Activated B cell treated with CpG ODN at 0.5 μM for 24 hours (primary cell): ENCODE measurements at regions not wholly inside any gene's neighbourhood (a gene's known extent, or its start where the extent isn't known, plus 50 kb on each side); places are given as distances from the start of the nearest gene placed in this dataset.

Experiments
- ATAC-seq: fragments of 200-7000 bp; cut with Tn5 transposase; one replicate; pipeline ENCODE4 v1.10.0; 2021; ENCODE audit warnings: low read depth, mild to moderate bottlenecking, moderate library complexity
- CTCF ChIA-PET: fragments of 350-600 bp; sonication (Branson Sonifier 250); formaldehyde crosslinking; loops from one replicate; lab custom pipeline; 2021; ENCODE audit warnings: antibody characterized with exemption; lab: Charles Lee
- POLR2A ChIA-PET: fragments of 350-600 bp; sonication (Branson Sonifier 250); formaldehyde crosslinking; loops from one replicate; lab custom pipeline; 2021; ENCODE audit warnings: antibody characterized with exemption; lab: Charles Lee
- DNase-seq: peaks from one replicate; pipeline ENCODE4 v3.0.0; 2022
- H3K27ac Mint-ChIP-seq: one replicate; pipeline ENCODE4 v1.8.0; 2020; ENCODE audit warnings: mixed read lengths
- H3K27me3 Mint-ChIP-seq: one replicate; pipeline ENCODE4 v1.8.0; 2021; ENCODE audit warnings: mixed read lengths
- H3K36me3 Mint-ChIP-seq: one replicate; pipeline ENCODE4 v1.8.0; 2021; ENCODE audit warnings: low read depth, mixed read lengths
- H3K4me1 Mint-ChIP-seq: one replicate; pipeline ENCODE4 v1.8.0; 2021; ENCODE audit warnings: mixed read lengths
- H3K4me3 Mint-ChIP-seq: one replicate; pipeline ENCODE4 v1.8.0; 2020; ENCODE audit warnings: mild to moderate bottlenecking, mixed read lengths
- H3K9me3 Mint-ChIP-seq: one replicate; pipeline ENCODE4 v1.8.0; 2020; ENCODE audit warnings: mixed read lengths
- CTCF ChIP-seq: fragments of 200-600 bp; IDR thresholded peaks from one replicate; pipeline ENCODE4 v1.8.0; 2022; ENCODE audit warnings: antibody characterized with exemption, mild to moderate bottlenecking
- intact Hi-C: fragments of 100-400 bp; cut with micrococcal nuclease; formaldehyde crosslinking; loops from one replicate; pipeline ENCODE4 v1.15.1; 2024

GRCh38 chr14:65226824-65227604 is 124.7 kb upstream of the MAX start:
- DNase-seq (no peak), ATAC-seq (no peak)
- CTCF ChIA-PET: interaction anchor here (0.6 to 7.9 kb wide), 9 partner anchors 9 to 840 kb away, joined by 3 to 46 read pairs (median 5); partner anchors contain the start of gene FUT8
- POLR2A ChIA-PET: interaction anchor here (0.5 to 7.5 kb wide), 9 partner anchors 20 to 186 kb away, joined by 3 to 95 read pairs (median 21); partner anchors contain the start of gene FUT8
- H3K36me3 Mint-ChIP-seq: no peaks in the 10 kb centered on the region
- no peak for TF ChIP-seq CTCF
- peak overlapping the region; percentile 35 for H3K4me3 Mint-ChIP-seq
- H3K27me3 Mint-ChIP-seq: no peaks in the 10 kb centered on the region
- H3K9me3 Mint-ChIP-seq: no peaks in the 10 kb centered on the region
- H3K4me1 Mint-ChIP-seq: peaks cover 89% of the 10 kb centered on the region
- intact Hi-C loops: loop anchor here (5.0 kb wide), 2 partner anchors 75 to 240 kb away; partner anchors contain the start of gene FNTB
- peak overlapping the region; percentile 63 for H3K27ac Mint-ChIP-seq

- no peaks in the 10 kb centered on the region for H3K27me3 Mint-ChIP-seq
- no peak for DNase-seq
- intact Hi-C loops: loop anchor here (1.0 to 5.0 kb wide), 11 partner anchors 18 to 596 kb away; partner anchors contain the start of genes FNTB and FUT8
- H3K36me3 Mint-ChIP-seq: no peaks in the 10 kb centered on the region
- no peaks in the 10 kb centered on the region for H3K9me3 Mint-ChIP-seq
- TF ChIP-seq CTCF: no peak
- POLR2A ChIA-PET: interaction anchor here (0.6 to 7.5 kb wide), 18 partner anchors 14 to 185 kb away, joined by 3 to 95 read pairs (median 4); partner anchors contain the start of gene FUT8
- peak overlapping the region; percentile 86 for H3K4me3 Mint-ChIP-seq
- peaks cover 77% of the 10 kb centered on the region for H3K4me1 Mint-ChIP-seq
- peak; percentile 89 for ATAC-seq
- peak overlapping the region; percentile 87 for H3K27ac Mint-ChIP-seq
- CTCF ChIA-PET: interaction anchor here (0.7 to 7.9 kb wide), 9 partner anchors 23 to 596 kb away, joined by 3 to 46 read pairs (median 4); partner anchors contain the start of gene FUT8
Observed at GRCh38 chr14:65228436-65228835, 126.1 kb upstream of the MAX start.

GRCh38 chr14:65228956-65229747 is 126.8 kb upstream of the MAX start:
- Mint-ChIP-seq H3K9me3 (no peaks in the 10 kb centered on the region), H3K4me3 (peak overlapping the region; percentile 86), H3K4me1 (peaks cover 70% of the 10 kb centered on the region), H3K36me3 (no peaks in the 10 kb centered on the region), H3K27me3 (no peaks in the 10 kb centered on the region), H3K27ac (peak overlapping the region; percentile 87)
- ChIA-PET POLR2A (interaction anchor here (0.6 to 7.5 kb wide), 16 partner anchors 13 to 184 kb away, joined by 3 to 95 read pairs (median 4); partner anchors contain the start of gene FUT8), CTCF (interaction anchor here (0.7 to 7.9 kb wide), 10 partner anchors 24 to 595 kb away, joined by 3 to 46 read pairs (median 4); partner anchors contain the start of gene FUT8)
- ATAC-seq (no peak), DNase-seq (no peak)
- intact Hi-C loops: loop anchor here (1.0 to 5.0 kb wide), 11 partner anchors 19 to 595 kb away; partner anchors contain the start of genes FNTB and FUT8
- no peak for TF ChIP-seq CTCF

- CTCF ChIA-PET: interaction anchor here (1.4 to 7.9 kb wide), 2 partner anchors 184 to 594 kb away, joined by 5 to 46 read pairs; partner anchors contain the start of gene FUT8
- Mint-ChIP-seq H3K36me3 (no peaks in the 10 kb centered on the region), H3K4me3 (peak overlapping the region; percentile 86), H3K4me1 (peaks cover 64% of the 10 kb centered on the region), H3K9me3 (no peaks in the 10 kb centered on the region), H3K27ac (peak overlapping the region; percentile 87), H3K27me3 (no peaks in the 10 kb centered on the region)
- intact Hi-C loops: loop anchor here (2.0 to 5.0 kb wide), 4 partner anchors 27 to 243 kb away; partner anchors contain the start of gene FNTB
- no peak for DNase-seq
- peak; percentile 32 for ATAC-seq
- POLR2A ChIA-PET: interaction anchor here (0.7 to 7.5 kb wide), 13 partner anchors 18 to 183 kb away, joined by 3 to 95 read pairs (median 5); partner anchors contain the start of gene FUT8
- TF ChIP-seq CTCF: no peak
Observed at GRCh38 chr14:65229748-65230728, 127.7 kb upstream of the MAX start.
